ENCODE measurements at regions not wholly inside any gene's neighbourhood (a gene's known extent, or its start where the extent isn't known, plus 50 kb on each side); places are given as distances from the start of the nearest gene placed in this dataset.
"Not testable (repeated sequence)": the region's sequence is repeated elsewhere in the genome, so short reads cannot be mapped to it uniquely, and the experiment has no call there.

- no peak for DNase-seq (ENCODE audit: low spot score)
Observed at GRCh38 chr4:124993838-124994237, 281.3 kb upstream of the ANKRD50 start.

GRCh38 chr4:124990398-124990797 is 277.9 kb upstream of the ANKRD50 start:
- DNase-seq (ENCODE audit: low spot score) = no peak

- no peak for DNase-seq (ENCODE audit: low spot score)
Observed at GRCh38 chr4:124980276-124980752, 267.8 kb upstream of the ANKRD50 start.

GRCh38 chr4:124978536-124978935 is 266.0 kb upstream of the ANKRD50 start:
- not testable (repeated sequence) for DNase-seq (ENCODE audit: low spot score)

- DNase-seq (ENCODE audit: low spot score) = no peak
Observed at GRCh38 chr4:124977045-124977444, 264.5 kb upstream of the ANKRD50 start.

- DNase-seq (ENCODE audit: low spot score) = no peak
Observed at GRCh38 chr4:124974152-124974551, 261.6 kb upstream of the ANKRD50 start.

- no peak for DNase-seq (ENCODE audit: low spot score)
Observed at GRCh38 chr4:124973716-124974115, 261.2 kb upstream of the ANKRD50 start.

GRCh38 chr4:124970011-124970410 is 257.5 kb upstream of the ANKRD50 start:
- DNase-seq (ENCODE audit: low spot score) = no peak

- no peak for DNase-seq (ENCODE audit: low spot score)
Observed at GRCh38 chr4:124965497-124965891, 253.0 kb upstream of the ANKRD50 start.

- no peak for DNase-seq (ENCODE audit: low spot score)
Observed at GRCh38 chr4:124964852-124965496, 252.4 kb upstream of the ANKRD50 start.

GRCh38 chr4:124964251-124964650 is 251.7 kb upstream of the ANKRD50 start:
- no peak for DNase-seq (ENCODE audit: low spot score)

GRCh38 chr4:124961138-124961750 is 248.7 kb upstream of the ANKRD50 start:
- DNase-seq (ENCODE audit: low spot score) = no peak

GRCh38 chr4:124958847-124959246 is 246.3 kb upstream of the ANKRD50 start:
- DNase-seq (ENCODE audit: low spot score) = no peak

GRCh38 chr4:124955476-124955875 is 242.9 kb upstream of the ANKRD50 start:
- no peak for DNase-seq (ENCODE audit: low spot score)

GRCh38 chr4:124954046-124954445 is 241.5 kb upstream of the ANKRD50 start:
- DNase-seq (ENCODE audit: low spot score) = no peak

- DNase-seq (ENCODE audit: low spot score) = no peak
Observed at GRCh38 chr4:124953486-124953885, 241.0 kb upstream of the ANKRD50 start.

GRCh38 chr4:124953061-124953460 is 240.5 kb upstream of the ANKRD50 start:
- no peak for DNase-seq (ENCODE audit: low spot score)

- DNase-seq (ENCODE audit: low spot score) = no peak
Observed at GRCh38 chr4:124952601-124953000, 240.1 kb upstream of the ANKRD50 start.

GRCh38 chr4:124948976-124949597 is 236.6 kb upstream of the ANKRD50 start:
- no peak for DNase-seq (ENCODE audit: low spot score)

- DNase-seq (ENCODE audit: low spot score) = no peak
Observed at GRCh38 chr4:124947622-124948265, 235.2 kb upstream of the ANKRD50 start.

- no peak for DNase-seq (ENCODE audit: low spot score)
Observed at GRCh38 chr4:124946696-124947095, 234.2 kb upstream of the ANKRD50 start.

GRCh38 chr4:124945422-124945821 is 232.9 kb upstream of the ANKRD50 start:
- no peak for DNase-seq (ENCODE audit: low spot score)

GRCh38 chr4:124943938-124944337 is 231.4 kb upstream of the ANKRD50 start:
- DNase-seq (ENCODE audit: low spot score) = no peak

Measured in globus pallidus (tissue), 1 donor.